ENCODE measurements at regions not wholly inside any gene's neighbourhood (a gene's known extent, or its start where the extent isn't known, plus 50 kb on each side); places are given as distances from the start of the nearest gene placed in this dataset.

DNA sequence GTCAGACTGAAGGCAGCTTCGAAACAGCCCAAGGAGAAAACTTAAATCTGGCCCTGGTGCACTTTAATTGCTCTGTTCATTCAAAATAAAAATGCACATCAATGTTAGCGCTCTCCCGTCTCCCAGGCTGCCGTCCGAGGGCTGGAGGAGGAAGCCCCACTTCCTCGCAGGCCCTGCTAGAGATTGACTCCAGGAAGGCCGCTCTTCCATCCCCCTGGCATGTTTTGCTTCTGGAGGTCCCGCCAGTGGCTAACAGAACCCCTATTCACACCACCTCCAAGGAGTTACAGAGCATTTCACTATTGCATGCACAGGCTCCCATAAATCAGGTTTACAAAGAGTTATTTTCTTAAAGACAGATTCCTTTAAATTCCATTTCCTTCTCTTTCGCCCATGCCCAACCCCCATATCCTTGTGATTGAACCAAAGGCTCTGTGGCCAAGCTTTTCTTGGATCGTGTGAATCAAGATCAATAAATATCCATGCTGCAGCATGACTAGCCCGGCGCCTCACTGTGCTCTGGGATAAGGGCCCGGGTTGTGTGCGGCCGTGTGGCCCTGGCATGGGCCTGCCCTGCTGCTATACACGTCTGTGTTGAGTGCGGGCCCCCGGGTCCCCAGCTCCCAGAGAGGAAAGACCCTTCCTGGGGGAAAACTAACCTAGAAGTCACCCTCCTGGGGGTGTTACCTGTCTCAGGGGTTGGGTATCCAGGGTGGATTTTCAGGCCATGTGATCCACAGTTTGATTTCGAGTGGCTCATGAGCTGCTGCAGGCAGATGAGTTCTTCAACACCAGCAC is 118.7 kb upstream of the GDF10 start:
- Histone ChIP-seq H3K27ac (no peak overlapping the region), H3K36me3 (no peaks in the 10 kb centered on the region), H3K4me1 (no peaks in the 10 kb centered on the region), H3K4me3 (replicated peaks in 1 of 3) (no peak overlapping the region), H3K27me3 (no peaks in the 10 kb centered on the region), H3K9me3 (no peaks in the 10 kb centered on the region)
- no peak for DNase-seq
- TF ChIP-seq, protein P1, sequence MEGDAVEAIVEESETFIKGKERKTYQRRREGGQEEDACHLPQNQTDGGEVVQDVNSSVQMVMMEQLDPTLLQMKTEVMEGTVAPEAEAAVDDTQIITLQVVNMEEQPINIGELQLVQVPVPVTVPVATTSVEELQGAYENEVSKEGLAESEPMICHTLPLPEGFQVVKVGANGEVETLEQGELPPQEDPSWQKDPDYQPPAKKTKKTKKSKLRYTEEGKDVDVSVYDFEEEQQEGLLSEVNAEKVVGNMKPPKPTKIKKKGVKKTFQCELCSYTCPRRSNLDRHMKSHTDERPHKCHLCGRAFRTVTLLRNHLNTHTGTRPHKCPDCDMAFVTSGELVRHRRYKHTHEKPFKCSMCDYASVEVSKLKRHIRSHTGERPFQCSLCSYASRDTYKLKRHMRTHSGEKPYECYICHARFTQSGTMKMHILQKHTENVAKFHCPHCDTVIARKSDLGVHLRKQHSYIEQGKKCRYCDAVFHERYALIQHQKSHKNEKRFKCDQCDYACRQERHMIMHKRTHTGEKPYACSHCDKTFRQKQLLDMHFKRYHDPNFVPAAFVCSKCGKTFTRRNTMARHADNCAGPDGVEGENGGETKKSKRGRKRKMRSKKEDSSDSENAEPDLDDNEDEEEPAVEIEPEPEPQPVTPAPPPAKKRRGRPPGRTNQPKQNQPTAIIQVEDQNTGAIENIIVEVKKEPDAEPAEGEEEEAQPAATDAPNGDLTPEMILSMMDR (IDR thresholded peaks at IDR 0.05) = no peak
- TF ChIP-seq POLR2A (IDR thresholded peaks at IDR 0.05) = no peak
- intact Hi-C loops (cut with DNase I) = no loop called here
- WGBS, 2 donors = 91 to 95% methylated on average over 17 to 19 of the region's 19 CpGs

DNA sequence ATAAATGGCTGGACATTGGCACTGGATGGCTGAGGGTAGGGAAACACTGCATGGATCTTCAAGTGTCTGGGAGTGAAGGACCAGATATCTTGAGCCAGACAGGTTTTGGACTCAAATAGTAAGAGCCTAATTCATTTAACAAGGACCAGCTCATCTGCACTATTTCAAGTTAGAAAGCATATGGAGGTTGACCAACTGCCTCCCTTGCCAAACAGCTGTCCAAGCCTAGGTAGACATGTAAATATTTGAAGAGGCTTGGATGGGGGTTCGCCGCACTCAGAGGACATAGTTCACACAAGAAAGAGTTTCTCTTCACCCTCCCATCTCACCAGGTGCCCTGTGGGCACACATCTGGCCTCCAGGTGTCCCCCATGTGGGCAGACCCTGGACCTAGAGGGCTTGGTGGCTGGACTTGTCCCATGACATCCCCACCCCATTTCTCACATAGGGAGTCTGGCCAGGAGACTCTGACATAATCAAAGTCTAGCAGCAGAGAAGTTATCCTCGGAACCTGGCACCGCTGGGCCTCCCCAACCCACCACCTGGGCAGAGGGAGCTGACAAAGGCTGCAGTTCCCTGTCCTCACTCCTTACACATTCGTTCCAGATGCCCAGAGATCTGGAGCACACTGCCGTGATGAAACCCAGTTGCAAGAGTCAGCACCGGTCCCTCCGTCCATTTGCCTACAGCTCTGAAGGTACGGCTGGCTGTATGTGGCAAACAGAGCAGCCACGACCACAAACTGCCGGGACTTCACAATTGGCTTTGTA is 116.9 kb upstream of the GDF10 start:
- Histone ChIP-seq H3K36me3 (no peaks in the 10 kb centered on the region), H3K27me3 (no peaks in the 10 kb centered on the region), H3K4me1 (no peaks in the 10 kb centered on the region), H3K27ac (no peak overlapping the region), H3K4me3 (replicated peaks in 1 of 3) (no peak overlapping the region), H3K9me3 (no peaks in the 10 kb centered on the region)
- TF ChIP-seq, protein P1 (IDR thresholded peaks at IDR 0.05) = no peak
- no peak for TF ChIP-seq POLR2A (IDR thresholded peaks at IDR 0.05)
- WGBS, 2 donors = 94 to 95% methylated on average over 11 of the region's 11 CpGs
- intact Hi-C loops (cut with DNase I) = no loop called here
- no peak for DNase-seq

DNA sequence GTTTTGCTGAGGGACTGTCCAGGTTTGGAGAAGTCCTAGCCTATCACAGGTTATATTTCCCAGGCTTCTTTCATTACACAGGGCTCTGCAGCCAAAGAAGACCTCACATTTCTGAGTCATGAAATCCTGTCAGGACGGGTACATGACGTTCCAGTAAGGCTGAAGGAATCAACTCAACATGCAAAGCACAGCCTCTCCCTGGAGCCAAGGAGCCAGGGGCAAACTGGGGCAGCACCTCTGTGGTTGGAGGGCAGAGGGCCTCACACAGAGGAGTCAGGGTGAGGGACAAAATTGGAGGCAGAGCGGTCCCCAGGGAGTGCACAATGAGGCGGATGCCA is 116.3 kb upstream of the GDF10 start:
- no peak overlapping the region for H3K4me3 ChIP-seq (replicated peaks in 1 of 3)
- intact Hi-C loops (cut with DNase I) = no loop called here
- DNase-seq = no peak
- H3K4me1 ChIP-seq = no peaks in the 10 kb centered on the region
- 86 to 96% methylated on average over 4 of the region's 4 CpGs for WGBS, 2 donors
- H3K27ac ChIP-seq = no peak overlapping the region
- no peaks in the 10 kb centered on the region for H3K27me3 ChIP-seq
- H3K36me3 ChIP-seq = no peaks in the 10 kb centered on the region
- H3K9me3 ChIP-seq = no peaks in the 10 kb centered on the region
- TF ChIP-seq POLR2A (IDR thresholded peaks at IDR 0.05) = no peak
- TF ChIP-seq, protein P1 (IDR thresholded peaks at IDR 0.05) = no peak

DNA sequence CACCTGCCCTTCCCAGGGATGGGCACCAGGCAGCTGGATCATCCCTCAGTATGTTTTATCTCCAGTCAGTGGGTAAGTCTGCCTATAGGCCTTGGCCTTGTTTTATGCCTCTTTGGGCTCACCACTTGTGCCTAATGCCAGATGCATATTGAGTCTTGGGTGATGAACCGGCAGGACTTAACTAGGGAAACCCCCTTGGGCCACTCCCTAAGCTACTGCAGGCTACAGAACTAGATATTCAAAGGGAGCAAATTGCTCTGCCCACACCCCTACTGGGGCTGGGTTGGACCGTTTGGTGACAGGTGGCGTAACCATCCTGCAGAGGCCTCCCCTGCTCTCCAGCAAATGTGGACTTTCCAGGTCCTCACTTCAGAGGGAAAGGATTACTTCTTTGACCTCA is 115.7 kb upstream of the GDF10 start:
- Histone ChIP-seq H3K9me3 (no peaks in the 10 kb centered on the region), H3K36me3 (no peaks in the 10 kb centered on the region), H3K27ac (no peak overlapping the region), H3K4me1 (no peaks in the 10 kb centered on the region), H3K27me3 (no peaks in the 10 kb centered on the region), H3K4me3 (replicated peaks in 1 of 3) (no peak overlapping the region)
- TF ChIP-seq, protein P1 (IDR thresholded peaks at IDR 0.05) = no peak
- no peak for TF ChIP-seq POLR2A (IDR thresholded peaks at IDR 0.05)
- 92% methylated on average over 3 of the region's 3 CpGs; no CpG with 5 or more reads in 1 of the 2 donors for WGBS, 2 donors
- no peak for DNase-seq
- intact Hi-C loops (cut with DNase I) = no loop called here

DNA sequence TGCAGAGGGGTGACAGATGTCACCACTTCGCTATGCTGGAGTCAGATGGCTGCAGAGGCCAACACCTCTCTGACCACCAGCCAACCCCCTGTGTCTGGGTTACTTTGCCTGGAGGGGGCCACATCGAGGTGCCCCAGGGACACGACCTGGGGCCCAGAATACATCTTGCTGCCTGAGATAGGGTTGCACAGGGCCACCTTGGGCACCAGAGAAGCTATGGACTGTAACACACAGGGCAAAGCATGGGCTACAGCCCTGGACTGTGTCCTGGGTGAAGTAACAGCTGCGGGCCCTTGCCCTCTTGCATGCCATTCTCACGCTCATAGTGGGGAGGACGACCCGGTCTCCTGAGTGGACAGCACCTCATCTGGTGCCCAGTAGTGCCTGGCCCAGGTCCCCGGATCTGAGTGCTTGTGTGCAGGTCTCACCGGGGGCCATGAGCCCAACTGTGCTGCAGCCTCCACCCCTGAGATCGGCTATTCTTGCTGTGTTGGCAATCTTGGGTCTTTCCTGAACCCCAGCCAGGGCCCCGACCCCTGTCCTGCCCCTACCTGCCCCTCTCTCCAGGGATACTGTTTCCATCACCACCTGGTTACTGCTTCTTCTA is 115.2 kb upstream of the GDF10 start:
- Histone ChIP-seq H3K4me1 (no peaks in the 10 kb centered on the region), H3K36me3 (no peaks in the 10 kb centered on the region), H3K4me3 (replicated peaks in 1 of 3) (no peak overlapping the region), H3K9me3 (no peaks in the 10 kb centered on the region), H3K27me3 (no peaks in the 10 kb centered on the region), H3K27ac (no peak overlapping the region)
- TF ChIP-seq, protein P1 (IDR thresholded peaks at IDR 0.05) = no peak
- no peak for TF ChIP-seq POLR2A (IDR thresholded peaks at IDR 0.05)
- WGBS, 2 donors = 87 to 89% methylated on average over 4 to 10 of the region's 11 CpGs
- DNase-seq = no peak
- intact Hi-C loops (cut with DNase I) = no loop called here

Data from thyroid gland (tissue), 4 donors.